HepG2 (cell line): ENCODE measurements at regions not wholly inside any gene's neighbourhood (a gene's known extent, or its start where the extent isn't known, plus 50 kb on each side); places are given as distances from the start of the nearest gene placed in this dataset.

ENCODE experiments used
- ATAC-seq: fragments of 200-7000 bp; cut with Tn5 transposase; 3 replicates; pipeline ENCODE4 v1.9.1; 2020; ENCODE audit warnings: mild to moderate bottlenecking, moderate library complexity
- BruUV-seq: library from RNA; stranded (reverse); fragments of 400-500 nt; replicated peaks from 2 replicates; lab custom pipeline; 2021; lab: Mats Ljungman, UMichigan
- CTCF ChIA-PET: fragments of 300-600 bp; formaldehyde crosslinking; extraction: SDS; loops from one replicate; lab custom pipeline; 2021; ENCODE audit warnings: low total read pairs, inconsistent platforms, low intra/inter-chr PET ratio; lab: Yijun Ruan, JAX
- POLR2A ChIA-PET: fragments of 350-600 bp; sonication (Branson Sonifier 250); formaldehyde crosslinking; loops from one replicate; lab custom pipeline; 2020; ENCODE audit warnings: antibody characterized with exemption, inconsistent platforms; lab: Yijun Ruan, JAX
- DNase-seq: peaks from one replicate; pipeline ENCODE4 v3.0.0-alpha.2; 2015; ENCODE audit warnings: low spot score
- FAIRE-seq: peaks from 3 replicates; lab custom pipeline; 2011; peaks lifted over from hg19 to GRCh38; lab: Jason Lieb, UNC
- H2AFZ ChIP-seq: one replicate; pipeline ENCODE4 v1.6.1; 2011; ENCODE audit warnings: low read length, inconsistent platforms
- H3K27ac ChIP-seq: fragments of 300-600 bp; 3 replicates; pipeline ENCODE4 v1.8.0; 2011; ENCODE audit warnings: mixed run types, mild to moderate bottlenecking, mixed read lengths, low read length, inconsistent platforms; ENCODE audit not compliant: insufficient read depth; ENCODE audit errors: extremely low read length
- H3K27me3 ChIP-seq, 2 experiments: fragments of 200-600 bp in 1 of 2; 2 replicates in 1 of 2; 3 replicates in 1 of 2; pipeline versions ENCODE4 v1.6.0 to v1.8.0; 2011; ENCODE audit warnings: low read length in 2 of 2, mild to moderate bottlenecking in 2 of 2, moderate library complexity in 2 of 2, inconsistent platforms in 1 of 2; ENCODE audit not compliant: insufficient read depth in 2 of 2, control insufficient read depth in 1 of 2
- H3K36me3 ChIP-seq, 2 experiments: fragments of 200-600 bp in 1 of 2; replicated peaks in 1 of 2; 2 replicates in 1 of 2; 3 replicates in 1 of 2; pipeline versions ENCODE4 v1.5.1 to v1.8.0; 2011; ENCODE audit warnings: low read length in 2 of 2, inconsistent platforms in 1 of 2; ENCODE audit not compliant: insufficient read depth in 2 of 2, control insufficient read depth in 1 of 2
- H3K4me1 ChIP-seq: 2 replicates; pipeline ENCODE4 v1.5.1; 2012; ENCODE audit warnings: low read length, inconsistent platforms; ENCODE audit not compliant: insufficient read depth
- H3K4me2 ChIP-seq: 2 replicates; pipeline ENCODE4 v1.6.0; 2011; ENCODE audit warnings: low read depth, low read length, inconsistent platforms
- H3K4me3 ChIP-seq, 3 experiments: fragments of 200-600 bp in 1 of 3; sonication (generic), shearing (Covaris generic) in 1 of 3; replicated peaks in 1 of 3; 2 replicates each; pipeline ENCODE4 v1.5.1; 2011 to 2016; ENCODE audit warnings: low read length in 3 of 3, inconsistent platforms in 2 of 3, low read depth in 2 of 3, mild to moderate bottlenecking in 2 of 3, control low read depth in 1 of 3, mixed read lengths in 1 of 3; ENCODE audit not compliant: insufficient read depth in 1 of 3
- H3K79me2 ChIP-seq: one replicate; pipeline ENCODE4 v1.6.1; 2011; ENCODE audit warnings: low read length, inconsistent platforms; ENCODE audit not compliant: insufficient read depth
- H3K9ac ChIP-seq: 2 replicates; pipeline ENCODE4 v1.6.0; 2011; ENCODE audit warnings: mild to moderate bottlenecking, low read depth, low read length, inconsistent platforms; ENCODE audit not compliant: insufficient read depth
- H3K9me3 ChIP-seq: 2 replicates; pipeline ENCODE4 v1.5.1; 2012; ENCODE audit warnings: mild to moderate bottlenecking, low read length
- H4K20me1 ChIP-seq: 2 replicates; pipeline ENCODE4 v1.6.0; 2011; ENCODE audit warnings: inconsistent platforms, mild to moderate bottlenecking, low read length, moderate library complexity; ENCODE audit not compliant: insufficient read depth
- AKAP8 ChIP-seq: sonication (generic); formaldehyde crosslinking; IDR thresholded peaks from 2 replicates; pipeline ENCODE4 v1.5.1; 2020; ENCODE audit warnings: mild to moderate bottlenecking, missing genetic modification reagents
- EEA1 ChIP-seq: sonication (generic); formaldehyde crosslinking; IDR thresholded peaks from 2 replicates; pipeline ENCODE4 v1.5.1; 2020; ENCODE audit warnings: mild to moderate bottlenecking, missing genetic modification reagents, borderline replicate concordance
- FOXC1 ChIP-seq: sonication (generic); formaldehyde crosslinking; IDR thresholded peaks from 2 replicates; pipeline ENCODE4 v1.8.0; 2022; ENCODE audit warnings: mild to moderate bottlenecking, missing genetic modification reagents, borderline replicate concordance
- IKZF4 ChIP-seq: sonication (generic); formaldehyde crosslinking; IDR thresholded peaks from 2 replicates; pipeline ENCODE4 v1.5.1; 2020; ENCODE audit warnings: borderline replicate concordance, mild to moderate bottlenecking, low read depth, missing genetic modification reagents; ENCODE audit errors: not compliant biosample characterization
- ZNF207 ChIP-seq: fragments of 450-650 bp; IDR thresholded peaks from 2 replicates; pipeline ENCODE4 v1.6.1; 2016; ENCODE audit warnings: antibody characterized with exemption, borderline replicate concordance
- WGBS: methylation state at CpG from one replicate; pipeline ENCODE4 v1.1.6; 2017; ENCODE audit warnings: low lambda C conversion rate; 5-methylcytosine and 5-hydroxymethylcytosine counted together
- in situ Hi-C: cut with HindIII; loops from 2 replicates; pipeline ENCODE4 v1.10.0; 2017; ENCODE audit warnings: low pct_unique_long_range_greater_than_20kb; ENCODE audit not compliant: extremely low pct_ligation_motif_present
- intact Hi-C: fragments of 100-400 bp; cut with micrococcal nuclease; formaldehyde crosslinking; loops from one replicate; pipeline ENCODE4 v1.10.0; 2022; ENCODE audit not compliant: unreplicated experiment
- TF ChIP-seq, protein P1 (sequence below): sonication (generic); formaldehyde crosslinking; IDR thresholded peaks from 2 replicates; pipeline ENCODE4 v1.4.0; 2020; ENCODE audit warnings: mild to moderate bottlenecking, low read depth, missing genetic modification reagents
- TF ChIP-seq, protein P2 (sequence below): sonication (generic); formaldehyde crosslinking; IDR thresholded peaks from 2 replicates; pipeline ENCODE4 v1.4.0; 2020; ENCODE audit warnings: missing genetic modification reagents

DNA sequence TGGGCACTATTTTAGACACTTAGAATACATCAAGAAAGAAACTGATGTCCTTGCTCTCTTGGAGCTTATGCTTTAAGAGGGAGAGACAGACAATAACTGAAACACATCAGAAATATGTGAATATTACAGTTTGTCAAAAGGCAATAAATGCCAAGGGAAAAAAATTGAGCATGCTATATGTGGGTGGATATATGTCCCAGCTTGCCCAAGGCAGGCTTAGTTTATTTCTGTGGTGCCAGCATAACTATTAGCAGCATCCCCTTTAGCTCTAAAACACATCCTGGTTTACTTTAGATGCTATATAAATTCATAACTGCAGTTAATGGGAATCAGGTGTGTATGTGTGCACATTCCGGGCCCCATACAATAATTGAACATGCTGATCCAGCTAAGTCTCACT, 191.2 kb upstream of the PDZRN3 start:
- BruUV-seq: no TSS peak
- Histone ChIP-seq H3K4me2 (no peak overlapping the region), H3K27me3 (no peaks in the 10 kb centered on the region), H3K9ac (no peak overlapping the region), H4K20me1 (no peaks in the 10 kb centered on the region), H3K36me3 (no peaks in the 10 kb centered on the region), H3K79me2 (no peaks in the 10 kb centered on the region), H3K4me1 (no peaks in the 10 kb centered on the region), H3K4me3 (no peak overlapping the region), H2AFZ (no peak overlapping the region), H3K27ac (no peak overlapping the region), H3K9me3 (peaks cover 7% of the 10 kb centered on the region; the same call in 1 of the 2 replicates)
- intact Hi-C loops (no loop called here), in situ Hi-C loops (no loop called here)
- ChIA-PET POLR2A (no interaction called here), CTCF (no interaction called here)
- TF ChIP-seq FOXC1 (CRISPR knock-in tag) (no peak), EEA1 (no peak), ZNF207 (no peak), IKZF4 (CRISPR knock-in tag) (no peak), AKAP8 (CRISPR knock-in tag) (no peak)
- TF ChIP-seq, protein P1, sequence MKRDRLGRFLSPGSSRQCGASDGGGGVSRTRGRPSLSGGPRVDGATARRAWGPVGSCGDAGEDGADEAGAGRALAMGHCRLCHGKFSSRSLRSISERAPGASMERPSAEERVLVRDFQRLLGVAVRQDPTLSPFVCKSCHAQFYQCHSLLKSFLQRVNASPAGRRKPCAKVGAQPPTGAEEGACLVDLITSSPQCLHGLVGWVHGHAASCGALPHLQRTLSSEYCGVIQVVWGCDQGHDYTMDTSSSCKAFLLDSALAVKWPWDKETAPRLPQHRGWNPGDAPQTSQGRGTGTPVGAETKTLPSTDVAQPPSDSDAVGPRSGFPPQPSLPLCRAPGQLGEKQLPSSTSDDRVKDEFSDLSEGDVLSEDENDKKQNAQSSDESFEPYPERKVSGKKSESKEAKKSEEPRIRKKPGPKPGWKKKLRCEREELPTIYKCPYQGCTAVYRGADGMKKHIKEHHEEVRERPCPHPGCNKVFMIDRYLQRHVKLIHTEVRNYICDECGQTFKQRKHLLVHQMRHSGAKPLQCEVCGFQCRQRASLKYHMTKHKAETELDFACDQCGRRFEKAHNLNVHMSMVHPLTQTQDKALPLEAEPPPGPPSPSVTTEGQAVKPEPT: no peak
- TF ChIP-seq, protein P2, sequence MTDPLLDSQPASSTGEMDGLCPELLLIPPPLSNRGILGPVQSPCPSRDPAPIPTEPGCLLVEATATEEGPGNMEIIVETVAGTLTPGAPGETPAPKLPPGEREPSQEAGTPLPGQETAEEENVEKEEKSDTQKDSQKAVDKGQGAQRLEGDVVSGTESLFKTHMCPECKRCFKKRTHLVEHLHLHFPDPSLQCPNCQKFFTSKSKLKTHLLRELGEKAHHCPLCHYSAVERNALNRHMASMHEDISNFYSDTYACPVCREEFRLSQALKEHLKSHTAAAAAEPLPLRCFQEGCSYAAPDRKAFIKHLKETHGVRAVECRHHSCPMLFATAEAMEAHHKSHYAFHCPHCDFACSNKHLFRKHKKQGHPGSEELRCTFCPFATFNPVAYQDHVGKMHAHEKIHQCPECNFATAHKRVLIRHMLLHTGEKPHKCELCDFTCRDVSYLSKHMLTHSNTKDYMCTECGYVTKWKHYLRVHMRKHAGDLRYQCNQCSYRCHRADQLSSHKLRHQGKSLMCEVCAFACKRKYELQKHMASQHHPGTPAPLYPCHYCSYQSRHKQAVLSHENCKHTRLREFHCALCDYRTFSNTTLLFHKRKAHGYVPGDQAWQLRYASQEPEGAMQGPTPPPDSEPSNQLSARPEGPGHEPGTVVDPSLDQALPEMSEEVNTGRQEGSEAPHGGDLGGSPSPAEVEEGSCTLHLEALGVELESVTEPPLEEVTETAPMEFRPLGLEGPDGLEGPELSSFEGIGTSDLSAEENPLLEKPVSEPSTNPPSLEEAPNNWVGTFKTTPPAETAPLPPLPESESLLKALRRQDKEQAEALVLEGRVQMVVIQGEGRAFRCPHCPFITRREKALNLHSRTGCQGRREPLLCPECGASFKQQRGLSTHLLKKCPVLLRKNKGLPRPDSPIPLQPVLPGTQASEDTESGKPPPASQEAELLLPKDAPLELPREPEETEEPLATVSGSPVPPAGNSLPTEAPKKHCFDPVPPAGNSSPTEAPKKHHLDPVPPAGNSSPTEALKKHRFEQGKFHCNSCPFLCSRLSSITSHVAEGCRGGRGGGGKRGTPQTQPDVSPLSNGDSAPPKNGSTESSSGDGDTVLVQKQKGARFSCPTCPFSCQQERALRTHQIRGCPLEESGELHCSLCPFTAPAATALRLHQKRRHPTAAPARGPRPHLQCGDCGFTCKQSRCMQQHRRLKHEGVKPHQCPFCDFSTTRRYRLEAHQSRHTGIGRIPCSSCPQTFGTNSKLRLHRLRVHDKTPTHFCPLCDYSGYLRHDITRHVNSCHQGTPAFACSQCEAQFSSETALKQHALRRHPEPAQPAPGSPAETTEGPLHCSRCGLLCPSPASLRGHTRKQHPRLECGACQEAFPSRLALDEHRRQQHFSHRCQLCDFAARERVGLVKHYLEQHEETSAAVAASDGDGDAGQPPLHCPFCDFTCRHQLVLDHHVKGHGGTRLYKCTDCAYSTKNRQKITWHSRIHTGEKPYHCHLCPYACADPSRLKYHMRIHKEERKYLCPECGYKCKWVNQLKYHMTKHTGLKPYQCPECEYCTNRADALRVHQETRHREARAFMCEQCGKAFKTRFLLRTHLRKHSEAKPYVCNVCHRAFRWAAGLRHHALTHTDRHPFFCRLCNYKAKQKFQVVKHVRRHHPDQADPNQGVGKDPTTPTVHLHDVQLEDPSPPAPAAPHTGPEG (CRISPR knock-in tag): no peak
- FAIRE-seq (no peak), ATAC-seq (no peak), DNase-seq (no peak)
- 0% methylated on average over 1 of the region's 1 CpG for WGBS
